Endothelial cell of umbilical vein (primary cell): ENCODE measurements at regions not wholly inside any gene's neighbourhood (a gene's known extent, or its start where the extent isn't known, plus 50 kb on each side); places are given as distances from the start of the nearest gene placed in this dataset.

ENCODE experiments used
- CTCF ChIP-seq, 2 donors: IDR thresholded peaks; 1 replicate in 1 of 2; 2 replicates in 1 of 2; pipeline ENCODE4 v1.5.1; 2011; ENCODE audit warnings: low read length in 2 of 2, mild to moderate bottlenecking in 2 of 2, moderate library complexity in 2 of 2, control low read depth in 1 of 2, inconsistent platforms in 1 of 2, low read depth in 1 of 2; ENCODE audit not compliant: insufficient read depth in 1 of 2; ENCODE audit errors: extremely low read depth in 1 of 2
- EZH2 ChIP-seq: IDR thresholded peaks from 2 replicates; pipeline ENCODE4 v1.6.1; 2012; ENCODE audit warnings: borderline replicate concordance, low read depth, mild to moderate bottlenecking, moderate library complexity, low read length, inconsistent platforms; ENCODE audit not compliant: severe bottlenecking
- FOS ChIP-seq: IDR thresholded peaks from 2 replicates; pipeline ENCODE4 v1.6.1; 2011; ENCODE audit warnings: mild to moderate bottlenecking, low read length, moderate library complexity, borderline replicate concordance; ENCODE audit not compliant: insufficient read depth
- MAX ChIP-seq: IDR thresholded peaks from 2 replicates; pipeline ENCODE4 v1.6.1; 2011; ENCODE audit not compliant: insufficient read depth, insufficient read length
- POLR2A ChIP-seq: IDR thresholded peaks from 2 replicates; pipeline ENCODE4 v1.6.1; 2012; ENCODE audit warnings: low read depth, mild to moderate bottlenecking, control low read depth, low read length
- POLR2AphosphoS5 ChIP-seq: IDR thresholded peaks from 2 replicates; pipeline ENCODE4 v1.6.1; 2012; ENCODE audit warnings: low read depth, mild to moderate bottlenecking, control low read depth, low read length, moderate library complexity; ENCODE audit not compliant: insufficient read depth

GRCh38 chr3:111311709-111312235, 230.2 kb upstream of the CD96 start:
- no peak for TF ChIP-seq CTCF (IDR thresholded peaks at IDR 0.05; ENCODE audit: extremely low read depth in 1 of 2, insufficient read depth in 1 of 2, low read depth in 1 of 2, low read length in 2 of 2)
- no peak for TF ChIP-seq EZH2
- TF ChIP-seq MAX: no peak
- TF ChIP-seq POLR2A: no peak
- no peak for TF ChIP-seq POLR2AphosphoS5
- TF ChIP-seq FOS: no peak
